GM04503 (cell line): ENCODE measurements at regions not wholly inside any gene's neighbourhood (a gene's known extent, or its start where the extent isn't known, plus 50 kb on each side); places are given as distances from the start of the nearest gene placed in this dataset.

Experiments used
- DNase-seq: peaks from one replicate; pipeline ENCODE4 v3.0.0-alpha.2; 2012; ENCODE audit warnings: low read depth

DNA sequence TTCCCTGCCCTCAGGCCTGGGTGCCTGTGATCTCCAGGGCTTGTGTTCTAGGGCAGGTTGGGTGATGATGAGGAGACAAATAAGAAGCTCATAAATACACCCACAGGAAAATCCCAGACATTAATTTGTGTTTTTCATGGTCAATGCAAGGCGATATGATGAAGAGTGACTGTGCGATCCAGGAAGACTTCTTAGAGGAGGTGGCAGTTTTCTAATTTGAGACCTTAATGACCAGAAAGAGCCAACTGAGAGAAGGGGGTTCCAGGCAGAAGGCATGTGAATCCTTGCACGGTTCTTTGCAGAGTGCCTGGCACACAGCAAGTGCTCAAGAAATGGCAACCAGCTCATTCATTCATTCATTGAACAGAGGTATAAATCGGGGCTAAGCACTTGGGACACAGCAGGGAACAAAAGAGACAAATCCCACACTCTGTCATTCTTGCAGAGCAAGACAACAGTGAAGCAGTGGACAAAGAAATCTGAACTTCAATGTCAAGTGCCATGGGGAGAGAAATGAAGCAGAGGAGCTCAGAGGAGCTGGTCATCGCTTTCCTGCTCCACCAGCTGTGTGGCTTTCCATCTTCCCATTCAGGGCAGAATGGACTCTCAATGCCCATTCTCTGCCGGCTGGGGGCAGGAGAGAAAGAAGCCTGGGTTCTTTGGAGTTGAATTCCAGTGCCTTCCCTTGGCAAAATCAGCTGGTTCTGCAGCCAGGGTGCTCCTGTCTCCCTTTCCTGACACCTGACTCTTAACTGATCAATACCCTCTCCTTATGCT, 128.3 kb downstream of the AACS start:
- no peak for DNase-seq

DNA sequence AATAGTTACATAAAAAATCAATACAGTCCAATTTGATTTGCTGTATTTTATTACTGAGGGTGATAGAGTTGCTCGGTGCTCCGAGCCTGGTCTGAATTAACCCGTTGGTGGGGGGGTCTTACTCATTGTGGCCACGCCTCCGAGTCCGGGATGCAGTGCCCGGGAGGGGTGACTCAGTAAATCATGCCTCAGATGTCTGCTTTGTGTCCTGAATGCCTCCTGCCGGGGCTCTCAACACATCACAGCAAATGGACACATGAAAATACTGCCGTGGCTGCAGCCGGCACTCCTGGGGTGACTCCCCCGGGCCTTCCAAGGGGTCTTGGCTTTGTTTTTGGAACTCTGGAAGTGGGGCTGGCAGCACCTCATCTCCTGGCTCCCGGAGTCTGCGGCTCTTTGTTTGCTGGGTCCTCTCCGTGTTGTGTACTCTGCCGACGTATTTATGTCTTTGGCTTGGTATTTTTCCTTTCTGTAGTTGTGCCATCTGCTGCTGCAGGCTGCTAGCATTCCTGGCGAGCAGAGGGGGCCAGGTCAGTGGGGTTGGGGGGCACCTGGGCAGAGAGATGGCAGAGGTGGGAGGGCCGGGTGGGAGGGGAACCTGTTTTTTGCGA, 129.0 kb downstream of the AACS start:
- no peak for DNase-seq

DNA sequence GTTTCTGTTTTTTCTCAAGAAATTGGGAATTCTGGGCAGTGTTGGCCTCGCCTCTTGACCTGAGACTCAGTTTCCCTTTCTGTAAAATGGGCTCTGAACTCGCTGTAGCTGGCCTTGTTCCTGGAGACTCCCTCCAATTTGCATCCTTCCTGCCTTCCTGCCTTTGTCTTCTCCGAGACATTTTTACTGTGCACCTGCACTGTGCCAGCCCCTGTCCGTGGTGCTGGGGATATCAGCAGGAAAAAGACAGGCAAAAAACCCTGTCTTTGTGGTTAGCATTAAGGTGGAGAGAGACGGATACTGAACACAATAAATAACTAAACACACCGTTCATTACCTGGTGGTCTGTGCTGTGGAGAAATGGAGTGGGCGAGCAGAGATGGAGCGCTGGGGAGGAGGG, 129.8 kb downstream of the AACS start:
- no peak for DNase-seq

DNA sequence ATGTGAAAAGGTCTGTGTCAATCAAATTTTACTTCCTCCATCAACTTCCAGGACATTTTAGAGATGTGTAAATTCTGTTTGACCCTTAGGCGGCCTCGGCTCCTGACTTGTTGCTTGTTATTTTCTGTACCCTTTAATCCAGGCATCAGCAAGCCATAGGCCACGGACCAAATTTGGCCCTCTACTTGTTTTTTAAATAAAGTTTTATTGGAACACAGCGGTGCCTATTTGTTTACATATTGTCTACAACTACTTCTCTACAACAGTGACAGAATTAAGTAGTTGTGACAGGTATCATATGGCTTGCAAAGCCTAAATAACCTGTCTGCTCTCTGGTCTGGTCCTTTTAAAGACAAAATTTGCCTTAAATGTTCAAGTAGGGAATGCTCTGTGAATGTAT, 132.1 kb downstream of the AACS start:
- no peak for DNase-seq

DNA sequence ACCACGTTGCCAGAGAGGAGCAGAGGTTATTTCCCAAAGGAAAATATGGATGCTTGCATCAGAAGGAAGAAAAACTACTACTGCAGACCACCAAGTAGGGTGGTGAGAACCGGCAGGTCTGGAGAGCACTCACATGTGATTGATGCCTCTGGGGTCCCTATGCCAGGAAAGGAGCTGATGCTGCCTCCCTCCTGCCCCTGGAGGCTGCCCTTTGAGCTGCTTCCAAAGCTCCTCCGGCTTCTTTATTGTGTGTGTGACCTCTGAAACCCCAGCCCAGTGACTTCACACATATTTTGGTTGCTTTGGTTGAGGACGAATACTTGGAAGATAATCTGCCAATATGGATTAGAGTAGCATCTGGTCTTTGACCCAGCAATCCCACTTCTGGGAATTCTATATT, 133.4 kb downstream of the AACS start:
- no peak for DNase-seq

DNA sequence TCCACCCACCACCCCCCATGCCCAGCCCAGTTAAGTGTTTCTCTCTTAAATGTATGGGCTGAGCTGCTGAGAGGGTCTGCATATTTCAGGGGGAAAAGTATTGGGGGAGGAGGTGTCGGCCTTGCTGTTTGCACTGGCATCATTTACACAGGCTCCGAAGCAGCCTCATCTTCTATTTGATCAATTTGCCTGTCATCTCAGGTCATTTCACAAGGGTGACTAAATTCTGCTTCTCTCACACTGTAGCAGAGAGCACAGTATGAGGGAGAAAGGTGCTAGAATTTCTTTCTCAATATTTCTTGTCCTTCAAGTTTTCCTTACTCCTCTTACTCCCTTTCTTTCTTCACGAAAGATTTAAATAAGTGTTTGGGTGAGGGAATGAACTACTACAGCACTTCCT, 135.9 kb downstream of the AACS start:
- no peak for DNase-seq

DNA sequence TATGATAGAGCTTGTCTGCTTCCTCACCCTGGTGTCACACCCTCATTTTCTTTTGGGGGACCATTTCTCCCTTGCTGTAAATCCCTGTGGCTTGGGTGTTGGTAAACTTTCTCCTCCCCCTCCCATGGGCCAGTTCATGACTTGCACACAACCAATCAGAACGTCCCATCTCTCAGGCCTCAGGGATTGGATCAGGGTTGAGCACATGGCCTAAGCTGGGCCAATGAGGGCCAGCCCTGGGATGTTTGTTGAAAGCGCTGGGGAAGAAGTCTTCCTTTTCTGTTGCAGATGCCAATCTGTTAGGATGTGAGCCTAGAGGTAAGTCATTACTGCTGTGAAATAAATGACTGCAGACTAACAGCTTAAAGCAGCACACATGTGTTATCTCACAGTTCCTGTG, 136.7 kb downstream of the AACS start:
- DNase-seq: no peak

DNA sequence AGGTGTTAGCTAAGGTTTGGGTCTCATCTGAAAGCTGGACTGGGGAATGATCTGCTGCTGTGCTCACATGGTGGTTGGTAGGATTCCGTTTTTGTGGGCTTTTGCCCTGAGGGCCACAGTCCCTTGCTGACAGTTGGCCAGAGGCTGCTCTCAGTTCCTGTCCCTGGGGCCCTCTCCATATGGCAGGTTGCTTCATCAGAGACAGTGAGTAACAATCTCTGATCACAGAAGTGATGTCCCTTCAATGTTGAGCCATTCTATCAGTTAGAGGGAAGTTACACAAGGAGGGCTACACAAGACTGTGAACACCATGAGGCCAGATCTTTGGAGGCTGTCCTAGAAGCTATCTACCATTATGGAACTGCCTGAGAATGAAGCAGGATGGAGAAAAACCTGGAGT, 137.2 kb downstream of the AACS start:
- no peak for DNase-seq

DNA sequence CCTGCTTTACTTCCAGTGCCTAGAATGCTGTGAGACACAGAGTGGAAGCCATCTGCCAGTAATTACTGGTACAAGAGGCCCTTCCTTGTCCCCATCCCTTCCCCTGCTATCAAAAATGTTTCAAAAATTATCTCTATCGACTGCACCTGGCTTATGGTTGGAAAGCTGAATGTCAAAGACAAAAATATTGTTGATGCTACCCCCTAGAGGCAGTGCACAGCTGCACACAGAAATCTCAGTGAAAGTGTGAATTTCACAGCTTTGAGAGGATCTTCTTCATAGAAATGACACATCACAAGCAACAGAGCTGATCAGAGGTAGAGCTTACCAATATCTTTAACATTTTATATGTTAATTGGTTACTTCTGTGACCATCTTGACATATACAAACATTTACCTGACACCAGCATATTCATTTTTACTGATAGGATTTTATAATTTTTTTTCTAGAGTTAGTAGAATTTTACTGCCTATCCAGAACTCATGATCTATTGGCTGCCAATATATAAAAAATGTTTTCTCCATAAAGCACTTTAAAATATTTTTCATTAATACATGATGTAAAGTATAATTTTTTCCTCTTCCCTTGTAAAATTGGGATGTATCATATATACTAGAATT, 138.0 kb downstream of the AACS start:
- no peak for DNase-seq

DNA sequence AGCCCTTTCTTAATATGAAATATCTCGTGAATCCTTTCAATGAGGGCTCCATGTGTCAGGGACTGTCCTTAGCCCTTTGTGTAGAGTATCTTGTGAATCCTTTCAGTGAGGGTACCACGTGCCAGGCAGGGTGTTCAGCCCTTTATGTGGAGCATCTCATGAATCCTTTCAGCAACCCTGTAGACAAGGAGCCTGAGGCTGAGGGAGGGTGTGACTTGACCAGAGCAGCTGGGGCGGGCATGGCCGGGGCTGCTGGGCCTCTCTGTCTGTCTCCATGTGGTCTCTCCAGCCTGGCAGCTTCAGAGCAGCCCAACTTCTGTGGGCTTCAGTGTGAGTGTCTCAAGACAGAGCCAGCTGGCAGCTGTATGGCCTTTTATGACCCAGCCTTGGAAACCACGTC, 140.2 kb downstream of the AACS start:
- no peak for DNase-seq

DNA sequence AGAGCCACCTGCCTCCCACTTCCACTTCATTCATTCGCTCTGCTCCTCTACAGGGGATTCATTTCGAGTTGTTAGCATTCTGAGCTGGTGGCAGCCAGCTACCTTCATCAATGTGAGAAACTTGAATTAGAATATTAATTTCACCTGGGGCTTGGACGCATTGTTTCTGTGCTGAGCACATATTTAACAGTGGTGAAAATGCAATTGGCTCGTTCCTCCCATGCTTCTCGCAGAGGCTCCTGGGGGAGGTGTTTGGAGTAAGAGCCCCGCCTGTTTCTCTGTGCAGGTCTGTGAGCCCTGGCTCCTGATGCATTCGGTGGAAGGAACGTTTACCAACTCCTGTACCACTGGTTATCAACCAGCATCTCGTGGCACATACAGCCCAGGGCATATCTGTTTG, 141.5 kb downstream of the AACS start:
- DNase-seq: no peak

DNA sequence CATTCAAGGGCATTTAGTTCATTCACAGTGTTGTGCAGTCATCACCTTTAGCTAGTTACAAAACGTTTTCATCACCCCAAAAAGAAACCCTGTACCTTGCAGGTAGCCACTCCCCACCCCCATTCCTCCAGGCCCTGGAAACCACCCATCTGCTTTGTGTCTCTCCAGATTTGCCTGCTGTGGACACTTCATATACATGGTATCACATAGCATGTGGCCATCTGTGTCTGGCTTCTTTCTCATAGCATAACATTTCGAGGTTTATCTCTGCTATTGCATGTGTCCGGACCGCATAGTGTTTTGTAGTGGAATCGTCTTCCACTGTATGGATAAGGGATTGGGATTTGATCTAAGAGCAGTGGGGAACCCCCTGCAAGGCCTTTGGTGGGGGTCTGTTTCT, 143.1 kb downstream of the AACS start:
- no peak for DNase-seq

DNA sequence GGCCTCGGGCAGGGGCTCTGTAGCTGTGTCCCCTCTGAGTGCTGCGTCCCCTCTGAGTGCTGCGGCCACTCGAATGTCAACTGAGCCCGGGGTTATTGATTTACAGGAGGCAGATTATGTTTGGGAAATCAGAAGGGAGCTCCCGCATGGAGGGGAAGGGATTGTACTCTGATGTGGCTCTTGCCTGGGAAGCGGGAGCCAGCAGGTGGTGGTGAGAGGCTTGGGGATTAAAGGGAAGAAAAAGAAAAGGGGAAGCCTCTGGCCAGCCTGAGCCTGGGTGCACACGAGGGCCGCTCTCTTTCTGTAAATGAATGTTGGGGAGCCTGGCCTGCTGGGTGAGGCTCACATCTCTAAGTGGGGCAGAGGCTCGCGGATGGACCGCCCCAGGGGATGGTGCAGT, 143.7 kb downstream of the AACS start:
- DNase-seq: no peak

DNA sequence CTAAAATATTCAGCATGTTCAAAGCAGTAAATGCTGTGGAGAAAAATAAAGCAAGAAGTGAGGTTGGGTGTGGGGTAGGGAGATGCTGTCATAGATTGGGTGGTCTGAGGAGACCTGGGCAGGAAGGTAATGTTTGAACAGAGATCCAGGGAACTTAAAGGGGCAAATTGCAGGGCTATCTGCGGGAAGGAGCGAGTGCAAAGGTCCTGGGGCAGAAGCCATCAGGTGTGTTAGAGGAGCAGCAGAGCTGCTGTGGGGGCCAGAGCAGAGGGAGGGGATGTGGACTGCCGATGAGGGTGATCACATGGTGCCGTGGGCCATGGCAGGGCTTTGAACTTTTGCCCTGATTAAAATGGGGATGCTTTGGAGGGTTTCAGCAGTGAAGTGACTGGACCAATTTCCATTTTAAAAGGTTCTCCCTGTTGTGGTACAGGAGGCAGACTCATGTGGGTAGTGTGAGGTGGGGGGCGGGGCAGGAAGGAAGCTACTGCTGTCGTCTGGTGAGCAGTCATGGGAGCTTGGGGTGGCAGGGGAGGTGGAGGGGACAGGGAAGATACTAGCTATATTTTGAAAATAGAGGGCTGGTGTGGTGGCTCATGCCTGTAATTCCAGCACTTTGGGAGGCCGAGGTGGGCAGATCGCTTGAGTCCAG, 145.0 kb downstream of the AACS start:
- no peak for DNase-seq

DNA sequence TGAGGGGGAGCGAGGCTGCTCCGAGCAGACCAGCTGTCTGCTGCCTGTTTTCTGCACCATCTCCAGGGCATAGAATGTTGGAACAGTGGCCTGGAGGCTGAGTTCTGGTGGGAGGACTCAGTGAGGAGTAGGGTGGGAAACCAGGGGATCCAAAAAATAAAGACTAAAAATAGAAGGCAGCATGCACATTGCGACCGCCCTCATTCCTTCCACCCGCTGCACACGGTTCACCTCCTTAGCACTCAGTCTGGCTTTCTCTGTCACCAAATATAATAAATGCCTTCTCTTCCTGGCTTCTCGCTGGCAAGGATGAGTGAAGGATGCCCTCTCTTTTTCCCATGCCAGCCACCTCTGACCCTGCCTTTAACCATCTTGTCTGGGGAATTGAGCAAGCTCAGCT, 146.2 kb downstream of the AACS start:
- DNase-seq: no peak

DNA sequence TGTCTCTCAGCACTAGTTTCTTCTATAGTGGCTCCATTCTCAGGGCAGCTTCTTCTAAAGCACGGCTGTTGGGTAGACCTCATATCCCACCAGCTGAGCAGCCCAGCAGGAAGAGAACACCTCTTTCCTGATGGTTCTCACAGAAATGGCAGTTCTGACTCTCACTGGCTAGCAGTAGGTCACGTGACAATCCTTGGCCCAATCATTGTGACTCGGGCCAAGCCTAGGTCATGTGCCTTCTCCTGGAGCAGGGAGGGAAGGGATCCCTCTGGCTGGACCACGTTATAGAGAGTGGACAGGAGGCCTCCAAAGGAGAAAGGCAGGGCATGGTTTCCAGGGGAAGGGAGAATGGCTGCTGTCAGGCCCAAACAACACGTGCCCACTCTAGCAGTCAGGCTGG, 149.1 kb downstream of the AACS start:
- DNase-seq: no peak

DNA sequence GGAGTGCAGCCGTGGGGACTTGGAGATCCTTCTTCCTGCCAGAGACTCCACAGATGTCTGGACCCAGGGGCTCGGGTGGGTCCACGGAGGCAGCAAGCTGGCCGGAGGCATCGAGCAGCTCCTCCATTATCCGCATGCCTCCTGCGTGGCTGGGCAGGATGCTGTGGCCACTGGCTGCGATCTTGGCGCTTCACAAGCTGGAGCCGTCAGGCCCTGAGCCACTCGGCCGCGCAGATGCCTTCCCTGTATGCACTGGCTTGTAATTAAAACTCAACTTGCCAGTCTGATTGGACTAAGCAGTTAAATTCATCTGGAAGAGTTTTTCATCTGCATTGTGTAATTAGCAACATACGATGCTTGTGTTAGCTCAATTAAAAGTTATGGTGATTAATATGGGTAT, 151.5 kb downstream of the AACS start:
- no peak for DNase-seq

DNA sequence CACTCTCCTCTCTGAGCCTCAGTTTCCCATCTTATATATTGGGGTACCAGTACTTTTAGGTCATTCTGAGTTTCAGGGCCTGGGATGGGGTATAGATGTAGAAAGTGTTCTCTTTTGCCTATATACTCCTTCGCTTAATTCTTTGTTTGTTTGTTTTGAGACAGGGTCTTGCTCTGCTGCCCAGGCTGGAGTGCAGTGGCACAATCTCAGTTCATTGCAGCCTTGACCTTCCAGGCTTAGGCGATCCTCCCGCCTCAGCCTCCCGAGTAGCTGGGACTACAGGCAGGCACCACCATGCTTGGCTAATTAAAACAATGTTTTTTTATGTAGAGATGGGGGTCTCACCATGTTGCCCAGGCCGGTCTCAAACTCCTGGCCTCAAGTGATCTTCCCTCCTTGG, 152.1 kb downstream of the AACS start:
- DNase-seq: no peak

DNA sequence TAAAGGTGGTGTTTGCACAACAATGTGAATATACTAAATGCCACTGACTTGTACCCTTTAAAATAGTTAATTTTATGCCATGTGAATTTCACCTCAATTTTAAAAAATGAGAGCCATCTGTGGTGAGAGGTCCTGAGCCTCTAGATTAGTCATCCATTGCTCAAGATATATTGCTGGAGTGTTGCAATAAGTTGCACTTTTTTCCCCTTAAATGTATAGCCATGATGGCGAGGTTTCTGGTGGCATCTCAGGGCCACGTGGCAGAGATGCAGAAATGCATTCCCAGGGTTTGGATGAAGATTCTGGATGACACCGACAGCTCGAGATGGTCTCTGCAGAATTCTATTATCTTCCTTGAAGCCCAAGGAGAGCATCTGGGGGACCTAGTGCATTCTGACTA, 153.7 kb downstream of the AACS start:
- no peak for DNase-seq

DNA sequence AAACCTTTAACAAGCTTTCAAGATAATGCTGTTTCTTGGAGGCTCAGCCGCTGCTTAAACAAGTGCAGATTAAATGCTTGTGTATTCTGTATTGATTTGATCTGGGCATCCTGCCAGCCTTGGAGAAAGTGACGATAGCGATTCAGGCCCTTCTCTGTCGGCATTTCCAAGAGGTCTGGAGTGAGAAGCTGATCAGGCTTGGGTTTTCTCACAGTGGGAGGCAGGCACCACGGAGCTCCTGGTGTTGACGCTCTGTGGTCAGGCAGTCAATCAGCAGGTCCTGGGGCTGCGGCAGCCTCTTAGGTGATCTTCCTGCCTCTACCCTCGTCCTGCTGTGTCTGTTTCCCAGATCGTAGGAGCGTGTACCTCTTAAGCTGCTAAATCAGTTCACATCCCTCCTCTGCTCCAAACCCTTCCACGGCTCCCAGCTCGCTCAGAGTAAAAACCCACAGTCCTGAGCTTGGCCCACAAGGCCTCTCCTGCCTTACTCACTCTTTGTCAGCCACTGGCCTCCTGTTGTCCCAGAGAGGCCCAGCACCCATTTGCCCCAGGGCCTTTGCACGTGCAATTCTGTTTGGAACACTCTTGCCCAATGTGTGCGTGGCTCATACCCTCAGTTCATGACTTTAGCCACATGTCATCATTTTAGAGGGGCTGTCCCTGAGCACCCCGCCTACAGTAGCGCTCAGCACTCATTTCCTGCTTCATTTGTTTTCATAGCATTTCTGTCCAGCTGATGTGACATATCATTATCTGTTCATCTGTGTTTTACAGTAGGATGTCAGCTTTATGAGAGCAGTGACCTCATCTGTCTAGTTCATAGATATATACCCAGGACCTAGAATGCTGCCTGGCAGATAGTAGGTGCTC, 155.4 kb downstream of the AACS start:
- DNase-seq: no peak

DNA sequence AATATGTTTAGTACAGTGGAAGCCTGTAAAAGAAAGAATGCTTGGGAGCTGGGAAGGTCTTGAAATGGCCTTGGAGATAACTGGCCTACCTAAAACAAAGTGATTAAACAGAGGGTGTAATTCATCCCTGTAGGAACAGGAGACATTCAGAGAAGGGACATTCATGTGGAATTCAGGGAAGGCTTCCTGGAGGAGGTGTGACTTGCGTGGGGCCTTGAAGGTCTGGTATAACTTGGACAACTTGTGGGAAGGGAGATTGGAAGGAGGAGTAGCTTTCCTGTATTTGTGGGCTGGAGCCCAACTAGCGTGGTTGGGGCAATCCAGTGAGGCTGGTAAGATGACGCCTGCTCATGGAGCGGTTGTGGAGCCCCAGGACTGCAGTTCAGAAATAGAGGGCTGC, 156.4 kb downstream of the AACS start:
- no peak for DNase-seq

DNA sequence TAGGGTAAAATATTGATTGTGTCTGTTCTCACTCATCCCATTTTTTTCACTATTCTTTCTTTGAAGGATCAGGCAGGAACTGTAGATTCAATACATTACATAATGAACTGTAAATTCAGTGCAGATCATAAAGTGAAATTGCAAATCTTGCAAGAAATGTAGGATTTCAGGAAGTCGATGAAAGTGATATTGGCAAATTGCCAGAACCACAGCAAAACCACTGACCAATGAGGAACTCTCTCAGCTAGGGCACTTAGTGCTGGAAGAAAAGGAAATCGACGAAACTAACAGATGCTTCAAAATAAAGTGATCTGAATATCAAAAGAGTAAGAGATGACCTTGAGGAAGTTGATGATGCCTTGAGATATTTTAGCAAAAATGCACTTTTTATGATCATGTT, 157.6 kb downstream of the AACS start:
- no peak for DNase-seq
